NT2/D1 (cell line): ENCODE measurements at regions not wholly inside any gene's neighbourhood (a gene's known extent, or its start where the extent isn't known, plus 50 kb on each side); places are given as distances from the start of the nearest gene placed in this dataset.

Experiments
- SUZ12 ChIP-seq: IDR thresholded peaks from 2 replicates; pipeline ENCODE4 v1.6.1; 2011; ENCODE audit not compliant: insufficient read length, insufficient read depth; ENCODE audit errors: extremely low read depth
- ZNF274 ChIP-seq: IDR thresholded peaks from 2 replicates; pipeline ENCODE4 v1.6.1; 2011; ENCODE audit warnings: mild to moderate bottlenecking, low read depth, low read length

GRCh38 chr9:91011891-91012290 is 210.3 kb downstream of the SYK start:
- no peak for TF ChIP-seq ZNF274
- no peak for TF ChIP-seq SUZ12
